Stomach (tissue), 8 donors: ENCODE measurements at regions not wholly inside any gene's neighbourhood (a gene's known extent, or its start where the extent isn't known, plus 50 kb on each side); places are given as distances from the start of the nearest gene placed in this dataset.

ENCODE experiments used
- DNase-seq, 2 donors: peaks; one replicate each; pipeline versions ENCODE4 v3.0.0 to v3.0.0-alpha.2; 2013 to 2019
- H3K27ac ChIP-seq, 5 donors: fragments of 200-600 bp in 4 of 5; sonication (generic) in 4 of 5; one replicate each; pipeline ENCODE4 v1.5.1; 2013 to 2019; ENCODE audit warnings: mild to moderate bottlenecking in 1 of 5, moderate library complexity in 1 of 5
- H3K27me3 ChIP-seq, 3 donors: fragments of 200-600 bp; sonication (generic); one replicate each; pipeline ENCODE4 v1.5.1; 2017 to 2019; ENCODE audit warnings: mixed run types in 1 of 3
- H3K36me3 ChIP-seq, 4 donors: fragments of 200-600 bp; sonication (generic); 1 replicate in 3 of 4; 2 replicates in 1 of 4; pipeline ENCODE4 v1.5.1; 2016 to 2019
- H3K4me1 ChIP-seq, 4 donors: fragments of 200-600 bp; sonication (generic); one replicate each; pipeline ENCODE4 v1.5.1; 2016 to 2019
- H3K4me3 ChIP-seq, 4 donors: fragments of 200-600 bp; sonication (generic) in 3 of 4; one replicate each; pipeline ENCODE4 v1.5.1; 2016 to 2019; ENCODE audit warnings: mild to moderate bottlenecking in 1 of 4
- H3K9me3 ChIP-seq, 4 donors: fragments of 200-600 bp; sonication (generic); one replicate each; pipeline ENCODE4 v1.5.1; 2016 to 2019
- EP300 ChIP-seq: sonication (generic); formaldehyde crosslinking; IDR thresholded peaks from one replicate; pipeline ENCODE4 v1.6.1; 2017; ENCODE audit warnings: antibody characterized with exemption
- POLR2A ChIP-seq, 4 donors: fragments of 450-650 bp; IDR thresholded peaks; one replicate each; pipeline ENCODE4 v1.6.1; 2016; ENCODE audit warnings: antibody characterized with exemption in 4 of 4, control low read depth in 2 of 4, mild to moderate bottlenecking in 1 of 4, moderate library complexity in 1 of 4
- POLR2AphosphoS5 ChIP-seq, 3 donors: sonication (generic); formaldehyde crosslinking; IDR thresholded peaks; one replicate each; pipeline ENCODE4 v1.6.1; 2016; ENCODE audit warnings: antibody characterized with exemption in 3 of 3
- WGBS, 5 donors: extraction: QIAGEN DNeasy Blood & Tissue Kit in 3 of 5; methylation state at CpG; one replicate each; pipeline versions ENCODE4 v1.1.5 to v1.1.7; 2013 to 2018; 5-methylcytosine and 5-hydroxymethylcytosine counted together
- intact Hi-C: fragments of 100-400 bp; cut with DNase I; formaldehyde crosslinking; loops from one replicate; pipeline ENCODE4 v1.15.1; 2023; ENCODE audit warnings: low total_unique reads
- TF ChIP-seq, protein P1 (sequence below), 7 experiments: fragments of 450-650 bp in 4 of 7; fragments of 200-600 bp in 3 of 7; sonication (generic) in 3 of 7; IDR thresholded peaks; one replicate each; pipeline ENCODE4 v1.5.1; 2016 to 2019; ENCODE audit warnings: antibody characterized with exemption in 7 of 7, control low read depth in 2 of 7, mild to moderate bottlenecking in 1 of 7
- donor health status: healthy with polysubstance abuse.
- donor health status: Bipolar disorder and iron deficiency.
- donor health status: healthy.

- Histone ChIP-seq H3K9me3 (no peaks in the 10 kb centered on the region), H3K27me3 (peaks cover 0 to 35% (median 0%) of the 10 kb centered on the region in 3 donors), H3K4me3 (no peak overlapping the region), H3K27ac (no peak overlapping the region), H3K4me1 (no peaks in the 10 kb centered on the region), H3K36me3 (no peaks in the 10 kb centered on the region)
- WGBS, 5 donors, result 38 to 66% (median 58%) methylated on average over 2 of the region's 2 CpGs
- DNase-seq, result no peak
- intact Hi-C loops, result no loop called here
- TF ChIP-seq EP300 (no peak), POLR2A (IDR thresholded peaks at IDR 0.05) (no peak), POLR2AphosphoS5 (IDR thresholded peaks at IDR 0.05) (no peak)
- TF ChIP-seq, protein P1, sequence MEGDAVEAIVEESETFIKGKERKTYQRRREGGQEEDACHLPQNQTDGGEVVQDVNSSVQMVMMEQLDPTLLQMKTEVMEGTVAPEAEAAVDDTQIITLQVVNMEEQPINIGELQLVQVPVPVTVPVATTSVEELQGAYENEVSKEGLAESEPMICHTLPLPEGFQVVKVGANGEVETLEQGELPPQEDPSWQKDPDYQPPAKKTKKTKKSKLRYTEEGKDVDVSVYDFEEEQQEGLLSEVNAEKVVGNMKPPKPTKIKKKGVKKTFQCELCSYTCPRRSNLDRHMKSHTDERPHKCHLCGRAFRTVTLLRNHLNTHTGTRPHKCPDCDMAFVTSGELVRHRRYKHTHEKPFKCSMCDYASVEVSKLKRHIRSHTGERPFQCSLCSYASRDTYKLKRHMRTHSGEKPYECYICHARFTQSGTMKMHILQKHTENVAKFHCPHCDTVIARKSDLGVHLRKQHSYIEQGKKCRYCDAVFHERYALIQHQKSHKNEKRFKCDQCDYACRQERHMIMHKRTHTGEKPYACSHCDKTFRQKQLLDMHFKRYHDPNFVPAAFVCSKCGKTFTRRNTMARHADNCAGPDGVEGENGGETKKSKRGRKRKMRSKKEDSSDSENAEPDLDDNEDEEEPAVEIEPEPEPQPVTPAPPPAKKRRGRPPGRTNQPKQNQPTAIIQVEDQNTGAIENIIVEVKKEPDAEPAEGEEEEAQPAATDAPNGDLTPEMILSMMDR (IDR thresholded peaks at IDR 0.05), result no peak
These were observed 337.5 kb upstream of the MSX2 start for GRCh38 chr5:174386846-174387245.

DNA sequence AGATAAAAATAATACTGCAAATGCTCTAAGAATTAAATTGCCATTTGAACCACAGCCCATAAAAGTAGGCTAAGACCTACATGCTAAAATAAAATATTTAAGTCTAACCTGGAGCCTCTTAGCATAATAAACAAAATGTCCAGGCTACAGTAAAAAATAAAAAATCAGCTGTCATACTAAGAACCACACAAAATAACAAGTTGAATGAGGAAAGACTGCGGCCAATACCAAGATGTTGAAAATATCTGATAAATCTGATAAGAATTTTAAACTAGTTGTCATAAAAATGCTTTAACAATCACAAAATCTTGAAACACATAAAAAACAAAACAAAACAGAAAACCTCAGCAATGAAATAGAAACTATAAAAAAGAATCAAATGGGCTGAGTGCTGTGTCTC lies 336.9 kb upstream of the MSX2 start:
- Histone ChIP-seq H3K27me3 (peaks cover 0 to 35% (median 0%) of the 10 kb centered on the region in 3 donors), H3K4me3 (no peak overlapping the region), H3K27ac (no peak overlapping the region), H3K36me3 (no peaks in the 10 kb centered on the region), H3K9me3 (no peaks in the 10 kb centered on the region), H3K4me1 (no peaks in the 10 kb centered on the region)
- intact Hi-C loops, result no loop called here
- no peak for DNase-seq
- WGBS, 5 donors, result 82 to 93% (median 90%) methylated on average over 1 of the region's 1 CpG
- TF ChIP-seq EP300 (no peak), POLR2A (IDR thresholded peaks at IDR 0.05) (no peak), POLR2AphosphoS5 (IDR thresholded peaks at IDR 0.05) (no peak)
- TF ChIP-seq, protein P1 (IDR thresholded peaks at IDR 0.05), result no peak

GRCh38 chr5:174392892-174393291 lies 331.5 kb upstream of the MSX2 start:
- no peaks in the 10 kb centered on the region for H3K9me3 ChIP-seq
- H3K4me3 ChIP-seq, result no peak overlapping the region
- WGBS, 5 donors, result 70 to 88% (median 84%) methylated on average over 6 of the region's 6 CpGs
- DNase-seq, result no peak
- TF ChIP-seq, protein P1 (IDR thresholded peaks at IDR 0.05), result no peak
- no peak for TF ChIP-seq POLR2A (IDR thresholded peaks at IDR 0.05)
- no peak for TF ChIP-seq EP300
- no peak for TF ChIP-seq POLR2AphosphoS5 (IDR thresholded peaks at IDR 0.05)
- H3K36me3 ChIP-seq, result no peaks in the 10 kb centered on the region
- no peak overlapping the region for H3K27ac ChIP-seq
- intact Hi-C loops, result no loop called here
- H3K27me3 ChIP-seq, result peaks cover 0 to 40% (median 0%) of the 10 kb centered on the region in 3 donors
- no peaks in the 10 kb centered on the region for H3K4me1 ChIP-seq

DNA sequence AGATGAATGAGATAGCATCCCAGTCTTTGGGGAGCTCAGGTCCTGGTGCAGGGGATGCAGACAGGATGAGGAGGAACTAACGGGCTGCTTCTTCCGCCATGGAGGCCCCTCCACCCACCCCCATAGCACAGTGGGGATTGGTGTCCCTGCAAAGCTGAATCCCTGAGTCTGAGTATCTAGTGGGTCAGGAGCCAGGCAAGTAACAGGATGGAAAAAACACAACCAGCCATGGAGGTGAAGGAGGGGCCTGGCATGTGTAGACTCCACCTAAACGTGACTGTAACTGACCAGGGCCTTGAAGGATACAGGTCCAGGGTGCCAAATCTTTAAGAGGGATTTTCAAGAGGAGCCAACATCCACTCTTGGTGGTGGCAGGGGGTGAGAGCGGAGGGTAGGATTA lies 327.8 kb upstream of the MSX2 start:
- Histone ChIP-seq H3K9me3 (peaks cover 0 to 3% (median 0%) of the 10 kb centered on the region in 4 donors), H3K4me1 (no peaks in the 10 kb centered on the region), H3K27me3 (peaks cover 0 to 37% (median 0%) of the 10 kb centered on the region in 3 donors), H3K4me3 (no peak overlapping the region), H3K36me3 (no peaks in the 10 kb centered on the region), H3K27ac (no peak overlapping the region)
- TF ChIP-seq, protein P1 (IDR thresholded peaks at IDR 0.05), result no peak
- TF ChIP-seq EP300 (no peak), POLR2AphosphoS5 (IDR thresholded peaks at IDR 0.05) (no peak), POLR2A (IDR thresholded peaks at IDR 0.05) (no peak)
- intact Hi-C loops, result no loop called here
- 49 to 68% (median 59%) methylated on average over 4 of the region's 4 CpGs for WGBS, 5 donors
- no peak for DNase-seq
